NT2/D1 (cell line): ENCODE measurements at regions not wholly inside any gene's neighbourhood (a gene's known extent, or its start where the extent isn't known, plus 50 kb on each side); places are given as distances from the start of the nearest gene placed in this dataset.

Source experiments
- SUZ12 ChIP-seq: IDR thresholded peaks from 2 replicates; pipeline ENCODE4 v1.6.1; 2011; ENCODE audit not compliant: insufficient read length, insufficient read depth; ENCODE audit errors: extremely low read depth
- YY1 ChIP-seq: IDR thresholded peaks from 2 replicates; pipeline ENCODE4 v1.6.1; 2011; ENCODE audit not compliant: insufficient read length, insufficient read depth
- ZNF274 ChIP-seq: IDR thresholded peaks from 2 replicates; pipeline ENCODE4 v1.6.1; 2011; ENCODE audit warnings: mild to moderate bottlenecking, low read depth, low read length

DNA sequence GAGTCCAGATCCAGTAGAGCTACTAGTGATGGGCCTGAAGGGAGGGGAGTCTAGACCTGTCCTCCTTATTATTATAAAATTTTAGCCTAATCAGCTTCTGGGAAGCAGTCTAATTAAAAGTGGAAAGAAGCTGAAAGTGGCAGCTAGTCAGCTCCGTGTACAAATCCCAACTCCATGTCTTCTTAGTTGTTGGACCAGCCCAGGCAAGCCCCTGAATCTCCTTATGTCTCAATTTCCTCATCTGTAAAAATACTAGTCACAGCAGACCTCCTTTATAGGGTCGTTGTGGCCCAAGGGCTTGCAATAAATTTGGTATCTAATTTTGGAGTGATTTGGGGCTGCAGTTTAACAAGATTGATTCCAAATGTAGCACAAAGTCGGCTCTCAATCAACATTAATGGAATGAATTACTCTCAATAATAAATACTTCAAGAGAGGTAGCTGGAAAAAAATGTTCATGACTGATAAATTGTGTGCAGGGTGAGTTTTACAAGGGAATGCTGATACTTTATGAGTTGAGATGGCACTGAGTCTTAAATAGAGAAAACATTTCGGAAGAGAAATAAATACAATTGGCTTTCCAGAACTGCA, 118.3 kb upstream of the NDUFV2 start:
- TF ChIP-seq SUZ12 (no peak), YY1 (no peak), ZNF274 (no peak)
